GM23248 (cell line): ENCODE measurements at regions not wholly inside any gene's neighbourhood (a gene's known extent, or its start where the extent isn't known, plus 50 kb on each side); places are given as distances from the start of the nearest gene placed in this dataset.
"Not testable (repeated sequence)": the region's sequence is repeated elsewhere in the genome, so short reads cannot be mapped to it uniquely, and the experiment has no call there.

Experiments used
- DNase-seq: peaks from one replicate; pipeline ENCODE4 v3.0.0-alpha.2; 2015
- H2AFZ ChIP-seq: fragments of 200-600 bp; sonication (generic); 2 replicates; pipeline ENCODE4 v1.6.1; 2016; ENCODE audit warnings: antibody characterized with exemption
- H3F3A ChIP-seq: fragments of 200-600 bp; sonication (generic); 2 replicates; pipeline ENCODE4 v1.6.1; 2016; ENCODE audit warnings: mild to moderate bottlenecking, antibody characterized with exemption, mixed run types; ENCODE audit not compliant: insufficient read depth
- H3K27ac ChIP-seq: fragments of 200-600 bp; sonication (generic); 2 replicates; pipeline ENCODE4 v1.5.1; 2016; ENCODE audit warnings: mild to moderate bottlenecking
- H3K27me3 ChIP-seq: fragments of 200-600 bp; sonication (generic); replicated peaks from 2 replicates; pipeline ENCODE4 v1.6.1; 2016; ENCODE audit warnings: mild to moderate bottlenecking; ENCODE audit not compliant: insufficient read depth
- H3K36me3 ChIP-seq: fragments of 200-600 bp; sonication (generic); 2 replicates; pipeline ENCODE4 v1.6.1; 2016; ENCODE audit warnings: low read depth, mild to moderate bottlenecking
- H3K4me1 ChIP-seq: fragments of 200-600 bp; sonication (generic); 2 replicates; pipeline ENCODE4 v1.6.1; 2016; ENCODE audit warnings: mild to moderate bottlenecking; ENCODE audit not compliant: insufficient read depth
- H3K4me2 ChIP-seq: fragments of 200-600 bp; sonication (generic); one replicate; pipeline ENCODE4 v1.6.1; 2016; ENCODE audit warnings: mild to moderate bottlenecking; ENCODE audit not compliant: unreplicated experiment
- H3K4me3 ChIP-seq: fragments of 200-600 bp; sonication (generic); 2 replicates; pipeline ENCODE4 v1.5.1; 2016; ENCODE audit warnings: mild to moderate bottlenecking
- H3K79me2 ChIP-seq: fragments of 200-600 bp; sonication (generic); 2 replicates; pipeline ENCODE4 v1.6.1; 2016; ENCODE audit warnings: mild to moderate bottlenecking; ENCODE audit not compliant: insufficient read depth
- H3K9ac ChIP-seq: fragments of 200-600 bp; sonication (generic); 2 replicates; pipeline ENCODE4 v1.6.1; 2016; ENCODE audit warnings: mild to moderate bottlenecking
- H3K9me2 ChIP-seq: fragments of 200-600 bp; sonication (generic); 2 replicates; pipeline ENCODE4 v1.6.1; 2016; ENCODE audit warnings: mixed run types, mild to moderate bottlenecking, moderate library complexity; ENCODE audit not compliant: insufficient read depth
- H3K9me3 ChIP-seq: fragments of 200-600 bp; sonication (generic); one replicate; pipeline ENCODE4 v1.6.1; 2017; ENCODE audit warnings: low read depth
- H4K20me1 ChIP-seq: fragments of 200-600 bp; sonication (generic); 2 replicates; pipeline ENCODE4 v1.6.0; 2016; ENCODE audit not compliant: insufficient read depth
- EZH2 ChIP-seq: fragments of 200-600 bp; sonication (generic); IDR thresholded peaks from 2 replicates; pipeline ENCODE4 v1.6.1; 2018; ENCODE audit warnings: antibody characterized with exemption, mild to moderate bottlenecking; ENCODE audit not compliant: insufficient read depth, poor library complexity, severe bottlenecking
- EZH2phosphoT487 ChIP-seq: fragments of 200-600 bp; sonication (generic); IDR thresholded peaks from 2 replicates; pipeline ENCODE4 v1.6.1; 2018; ENCODE audit warnings: antibody characterized with exemption, moderate library complexity, mild to moderate bottlenecking, low read depth; ENCODE audit not compliant: insufficient read depth
- WGBS, 2 experiments: methylation state at CpG; one replicate each; pipeline ENCODE4 v1.1.6; 2015 to 2017; ENCODE audit warnings: low lambda C conversion rate in 2 of 2, low coverage in 1 of 2; ENCODE audit errors: missing lambda C conversion rate in 2 of 2; 5-methylcytosine and 5-hydroxymethylcytosine counted together
- in situ Hi-C: fragments of 300-500 bp; cut with MboI; formaldehyde crosslinking; loops from 2 replicates; pipeline ENCODE4 v1.15.0; 2020

DNA sequence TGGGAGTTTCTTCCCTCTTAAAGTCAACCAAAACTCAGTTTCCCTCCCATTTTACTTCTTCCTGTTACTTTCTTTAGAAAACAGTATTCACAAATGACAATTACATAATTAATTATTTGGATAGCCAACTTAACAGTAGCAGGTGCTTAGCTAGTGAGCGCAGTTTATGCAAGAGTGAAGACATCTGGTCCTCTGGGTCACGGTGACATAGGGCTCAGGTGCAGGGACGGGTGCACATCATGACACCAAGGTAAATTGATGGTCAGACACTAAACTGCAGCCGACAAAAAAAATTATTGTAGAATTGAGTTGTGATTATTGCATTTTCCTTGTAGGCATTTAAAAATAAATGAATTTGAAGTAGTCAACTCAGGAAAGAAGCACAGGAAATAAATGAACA is 142.0 kb upstream of the KCTD3 start:
- in situ Hi-C loops = no loop called here
- no peak overlapping the region for H2AFZ ChIP-seq
- no peaks in the 10 kb centered on the region for H3F3A ChIP-seq
- DNase-seq = no peak
- no peaks in the 10 kb centered on the region for H3K9me3 ChIP-seq
- no peak overlapping the region for H3K27ac ChIP-seq
- no peaks in the 10 kb centered on the region for H4K20me1 ChIP-seq
- H3K4me1 ChIP-seq = no peaks in the 10 kb centered on the region
- H3K4me2 ChIP-seq = no peak overlapping the region
- H3K4me3 ChIP-seq = no peak overlapping the region
- no peaks in the 10 kb centered on the region for H3K27me3 ChIP-seq
- H3K9ac ChIP-seq = no peak overlapping the region
- no peaks in the 10 kb centered on the region for H3K9me2 ChIP-seq
- 84 to 90% methylated on average over 4 of the region's 4 CpGs for WGBS, 2 experiments
- no peaks in the 10 kb centered on the region for H3K36me3 ChIP-seq
- TF ChIP-seq EZH2 = no peak
- no peak for TF ChIP-seq EZH2phosphoT487
- H3K79me2 ChIP-seq = no peaks in the 10 kb centered on the region

DNA sequence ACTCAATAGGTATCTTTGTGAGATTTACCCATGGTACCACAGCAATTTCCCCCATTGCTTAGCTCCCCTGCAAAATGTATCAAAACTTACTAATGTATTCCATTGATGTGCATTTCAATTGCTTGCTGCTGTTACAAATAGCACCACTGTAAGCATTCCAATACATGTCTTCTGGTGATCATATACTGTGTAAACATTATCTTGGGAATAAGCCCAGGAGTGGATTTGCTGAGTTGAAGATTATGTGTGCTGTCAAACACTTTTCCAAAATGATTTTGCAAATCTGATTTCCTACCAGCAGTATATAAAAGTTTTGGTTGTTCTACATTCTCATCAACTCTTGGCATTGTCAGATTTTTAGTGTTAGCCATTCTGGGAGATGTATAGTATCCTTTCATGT is 141.0 kb upstream of the KCTD3 start:
- no peaks in the 10 kb centered on the region for H3K9me2 ChIP-seq
- no peaks in the 10 kb centered on the region for H3K27me3 ChIP-seq
- TF ChIP-seq EZH2 (no peak), EZH2phosphoT487 (no peak)
- H3K9me3 ChIP-seq = no peaks in the 10 kb centered on the region
- no peak overlapping the region for H3K4me2 ChIP-seq
- H3K4me3 ChIP-seq = no peak overlapping the region
- no peak overlapping the region for H3K27ac ChIP-seq
- H3K79me2 ChIP-seq = no peaks in the 10 kb centered on the region
- DNase-seq = no peak
- in situ Hi-C loops = no loop called here
- H4K20me1 ChIP-seq = no peaks in the 10 kb centered on the region
- no peaks in the 10 kb centered on the region for H3K36me3 ChIP-seq
- H3F3A ChIP-seq = no peaks in the 10 kb centered on the region
- H2AFZ ChIP-seq = no peak overlapping the region
- no peak overlapping the region for H3K9ac ChIP-seq
- no peaks in the 10 kb centered on the region for H3K4me1 ChIP-seq

DNA sequence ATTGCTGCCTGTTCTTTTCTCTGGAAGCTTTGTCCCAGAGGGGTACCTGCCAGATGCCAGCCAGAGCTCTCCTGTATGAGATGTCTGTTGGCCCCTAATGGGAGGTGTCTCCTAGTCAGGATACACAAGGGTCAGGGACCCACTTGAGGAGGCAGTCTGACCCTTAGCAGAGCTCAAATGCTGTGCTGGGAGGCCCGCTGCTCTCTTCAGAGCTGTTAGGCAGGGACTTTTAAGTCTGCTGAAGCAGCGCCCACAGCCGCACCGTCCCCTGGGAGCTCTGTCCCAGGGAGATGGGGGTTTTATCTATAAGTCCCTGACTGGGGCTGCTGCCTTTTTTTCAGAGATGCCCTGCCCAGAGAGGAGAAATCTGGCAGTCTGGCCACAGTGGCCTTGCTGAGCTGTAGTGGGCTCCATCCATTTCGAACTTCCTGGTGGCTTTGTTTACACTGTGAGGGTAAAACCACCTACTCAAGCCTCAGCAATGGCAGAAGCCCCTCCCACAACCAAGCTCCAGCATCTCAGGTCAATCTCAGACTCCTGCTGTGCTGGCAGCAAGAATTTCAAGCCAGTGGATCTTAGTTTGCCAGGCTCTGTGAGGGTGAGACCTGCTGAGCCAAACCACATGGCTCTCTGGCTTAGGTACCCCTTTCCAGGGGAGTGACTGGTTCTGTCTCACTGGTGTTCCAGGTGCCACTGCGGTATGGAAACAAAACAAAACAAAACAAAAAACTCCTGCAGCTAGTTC is 134.4 kb upstream of the KCTD3 start:
- H3F3A ChIP-seq, H3K9ac ChIP-seq, DNase-seq, H3K27ac ChIP-seq, H3K4me2 ChIP-seq, H3K36me3 ChIP-seq, H4K20me1 ChIP-seq, H2AFZ ChIP-seq, H3K4me1 ChIP-seq, H3K4me3 ChIP-seq, H3K9me2 ChIP-seq, in situ Hi-C loops, H3K9me3 ChIP-seq, H3K27me3 ChIP-seq, H3K79me2 ChIP-seq: not testable (repeated sequence)
- WGBS, 2 experiments = 71 to 78% methylated on average over 6 of the region's 6 CpGs

DNA sequence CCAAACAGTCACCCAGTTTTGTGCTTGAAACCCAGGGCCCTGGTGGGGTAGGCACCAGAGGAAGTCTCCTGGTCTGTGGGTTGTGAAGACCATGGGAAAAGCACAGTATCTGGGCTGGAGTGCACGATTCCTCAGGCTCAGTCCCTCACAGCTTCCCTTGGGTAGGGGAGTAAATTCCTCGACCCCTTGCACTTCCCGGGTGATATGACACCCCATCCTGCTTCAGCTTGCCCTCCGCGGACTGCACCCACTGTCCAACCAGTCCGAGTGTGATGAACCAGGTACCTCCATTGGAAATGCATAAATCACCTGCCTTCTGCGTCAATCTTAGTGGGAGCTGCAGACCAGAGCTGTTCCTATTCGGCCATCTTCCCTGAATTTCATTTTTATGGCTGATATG is 133.9 kb upstream of the KCTD3 start:
- H3F3A ChIP-seq = no peaks in the 10 kb centered on the region
- H3K4me3 ChIP-seq = no peak overlapping the region
- in situ Hi-C loops = no loop called here
- no peak overlapping the region for H2AFZ ChIP-seq
- H3K79me2 ChIP-seq = no peaks in the 10 kb centered on the region
- no peak overlapping the region for H3K9ac ChIP-seq
- H3K36me3 ChIP-seq = no peaks in the 10 kb centered on the region
- H3K27me3 ChIP-seq = no peaks in the 10 kb centered on the region
- no peak for TF ChIP-seq EZH2phosphoT487
- no peak for TF ChIP-seq EZH2
- no peaks in the 10 kb centered on the region for H4K20me1 ChIP-seq
- no peaks in the 10 kb centered on the region for H3K9me2 ChIP-seq
- H3K9me3 ChIP-seq = no peaks in the 10 kb centered on the region
- WGBS, 2 experiments = 85 to 86% methylated on average over 8 of the region's 8 CpGs
- no peaks in the 10 kb centered on the region for H3K4me1 ChIP-seq
- no peak overlapping the region for H3K27ac ChIP-seq
- H3K4me2 ChIP-seq = no peak overlapping the region
- no peak for DNase-seq

DNA sequence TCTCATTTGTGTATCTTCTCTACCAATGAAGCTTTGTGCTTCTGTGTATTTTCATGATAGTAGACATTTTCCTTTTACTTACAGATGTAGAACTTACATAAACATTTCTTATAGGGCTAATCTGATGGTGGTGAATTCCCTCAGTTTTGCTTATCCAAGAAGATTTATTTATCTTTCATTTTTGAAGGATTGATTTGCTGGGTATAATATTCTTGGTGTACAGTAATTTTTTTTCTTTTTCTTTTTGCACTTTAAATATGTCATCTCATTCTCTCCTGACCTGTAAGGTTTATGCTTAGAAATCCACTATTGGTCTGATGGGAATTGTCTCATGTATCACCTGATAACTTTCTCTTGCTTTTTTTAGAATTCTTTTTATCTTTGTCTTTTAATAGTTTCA is 127.6 kb upstream of the KCTD3 start:
- in situ Hi-C loops = no loop called here
- DNase-seq = no peak
- H3K27me3 ChIP-seq = no peaks in the 10 kb centered on the region
- H3K4me1 ChIP-seq = no peaks in the 10 kb centered on the region
- H3K4me3 ChIP-seq = no peak overlapping the region
- no peak overlapping the region for H3K4me2 ChIP-seq
- H3F3A ChIP-seq = no peaks in the 10 kb centered on the region
- no peaks in the 10 kb centered on the region for H3K9me2 ChIP-seq
- H3K36me3 ChIP-seq = no peaks in the 10 kb centered on the region
- H4K20me1 ChIP-seq = no peaks in the 10 kb centered on the region
- H3K9me3 ChIP-seq = peaks cover 5% of the 10 kb centered on the region
- no peak overlapping the region for H2AFZ ChIP-seq
- no peak overlapping the region for H3K27ac ChIP-seq
- no peak overlapping the region for H3K9ac ChIP-seq
- TF ChIP-seq EZH2phosphoT487 (no peak), EZH2 (no peak)
- H3K79me2 ChIP-seq = no peaks in the 10 kb centered on the region
